HG02571 (cell line): ENCODE measurements at regions not wholly inside any gene's neighbourhood (a gene's known extent, or its start where the extent isn't known, plus 50 kb on each side); places are given as distances from the start of the nearest gene placed in this dataset.

ENCODE experiments used
- ATAC-seq: cut with Tn5 transposase; IDR thresholded peaks from one replicate; pipeline ENCODE4 v1.9.1; 2021; ENCODE audit warnings: mild to moderate bottlenecking, moderate library complexity; ENCODE audit not compliant: unreplicated experiment

DNA sequence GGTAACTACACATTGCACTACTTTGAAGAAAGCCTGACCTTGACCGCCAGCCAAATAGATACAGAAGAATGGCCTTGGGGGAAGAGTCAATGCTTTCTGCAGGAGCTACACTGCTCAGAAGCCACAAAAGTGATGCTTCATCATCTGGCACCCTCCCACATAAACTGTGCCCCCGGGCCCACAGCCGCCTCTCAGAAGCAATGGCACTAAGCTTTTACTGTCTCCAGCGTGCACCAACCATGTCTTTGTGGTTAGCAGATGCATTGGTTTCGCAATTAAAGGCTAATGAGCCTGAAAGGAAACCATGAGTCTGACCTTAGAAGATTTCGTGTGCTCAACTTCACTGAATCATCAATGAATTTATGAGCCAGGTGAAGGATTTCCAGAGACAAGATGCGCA lies 209.4 kb upstream of the TRIB2 start:
- ATAC-seq: peak; percentile 60

DNA sequence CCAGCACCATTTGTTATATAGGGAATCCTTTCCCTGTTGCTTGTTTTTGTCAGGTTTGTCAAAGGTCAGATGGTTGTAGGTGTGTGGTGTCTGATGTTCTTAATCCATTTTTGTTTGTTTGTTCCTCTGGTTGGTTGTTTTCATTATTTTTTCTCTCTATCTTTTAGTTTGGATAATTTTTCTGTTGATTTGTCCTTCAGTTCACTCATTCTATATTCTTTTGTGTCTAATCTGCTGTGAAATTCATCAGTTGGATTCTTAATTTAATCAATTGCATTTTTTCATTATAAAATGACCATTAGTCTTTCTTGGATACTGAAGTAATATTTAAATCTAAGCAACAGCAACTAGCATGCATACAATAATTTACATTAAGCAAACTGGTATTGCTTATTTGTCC lies 206.7 kb upstream of the TRIB2 start:
- ATAC-seq: no peak

DNA sequence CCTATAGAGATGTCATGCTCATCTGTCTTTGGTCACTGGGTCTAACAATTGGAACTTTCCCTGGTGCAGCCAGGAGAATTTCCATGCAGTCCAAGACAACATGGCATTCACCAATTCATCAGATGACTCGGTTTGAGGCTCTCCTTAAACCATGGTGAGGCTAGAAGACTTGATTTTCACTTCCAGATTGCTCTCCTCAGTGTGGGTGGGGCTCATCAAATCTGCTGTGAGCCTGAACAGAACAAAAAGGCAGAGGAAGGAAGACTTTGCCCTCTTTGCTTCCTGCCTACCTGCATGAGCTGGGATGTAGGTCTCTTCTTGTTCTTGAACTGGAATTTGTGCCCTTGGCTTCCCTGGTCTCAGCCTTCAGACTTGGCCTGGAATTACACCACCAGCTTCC lies 203.4 kb upstream of the TRIB2 start:
- no peak for ATAC-seq

- ATAC-seq: no peak
Measured at GRCh38 chr2:12514168-12514567, 202.6 kb upstream of the TRIB2 start.

DNA sequence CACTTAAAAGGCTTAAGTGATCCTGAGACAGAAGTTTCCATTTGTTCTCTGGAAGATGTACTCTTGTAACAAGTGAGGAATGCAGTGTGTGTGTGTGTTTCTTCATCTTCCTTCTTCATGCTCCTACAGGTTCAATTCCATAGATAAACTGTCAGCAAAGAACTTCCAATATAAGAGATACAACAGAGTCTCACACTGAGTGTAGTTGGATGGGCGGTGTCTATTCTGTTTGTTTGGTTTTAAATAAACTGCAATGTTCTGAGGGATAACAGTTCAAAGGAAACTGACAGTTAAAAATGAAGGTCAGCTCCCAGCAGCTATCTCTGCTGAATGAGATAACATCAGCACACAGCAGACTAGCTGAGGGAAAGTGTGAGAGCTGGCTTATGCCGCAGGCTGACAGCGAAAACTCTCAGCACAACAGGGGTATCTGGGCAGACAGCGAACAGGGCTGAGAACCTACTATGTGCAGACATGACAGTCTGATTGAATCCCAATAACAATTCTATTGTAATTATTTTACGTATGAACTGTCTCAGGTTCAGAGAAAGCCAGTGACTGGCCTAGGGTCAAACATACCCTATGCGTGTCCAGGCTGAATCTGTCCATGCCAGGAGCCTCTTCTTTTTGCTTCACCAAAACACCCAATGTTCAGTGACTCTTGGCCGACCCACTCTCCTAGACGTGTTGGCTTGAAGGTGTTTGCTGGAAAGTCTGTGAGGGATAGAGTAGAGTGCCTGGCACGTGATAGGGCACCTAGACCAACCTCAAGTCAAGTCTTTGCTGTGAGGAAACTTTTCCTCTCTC lies 201.9 kb upstream of the TRIB2 start:
- no peak for ATAC-seq

- no peak for ATAC-seq
Measured at GRCh38 chr2:12515871-12516270, 200.9 kb upstream of the TRIB2 start.

- ATAC-seq: no peak
Measured at GRCh38 chr2:12533337-12534005, 183.3 kb upstream of the TRIB2 start.

DNA sequence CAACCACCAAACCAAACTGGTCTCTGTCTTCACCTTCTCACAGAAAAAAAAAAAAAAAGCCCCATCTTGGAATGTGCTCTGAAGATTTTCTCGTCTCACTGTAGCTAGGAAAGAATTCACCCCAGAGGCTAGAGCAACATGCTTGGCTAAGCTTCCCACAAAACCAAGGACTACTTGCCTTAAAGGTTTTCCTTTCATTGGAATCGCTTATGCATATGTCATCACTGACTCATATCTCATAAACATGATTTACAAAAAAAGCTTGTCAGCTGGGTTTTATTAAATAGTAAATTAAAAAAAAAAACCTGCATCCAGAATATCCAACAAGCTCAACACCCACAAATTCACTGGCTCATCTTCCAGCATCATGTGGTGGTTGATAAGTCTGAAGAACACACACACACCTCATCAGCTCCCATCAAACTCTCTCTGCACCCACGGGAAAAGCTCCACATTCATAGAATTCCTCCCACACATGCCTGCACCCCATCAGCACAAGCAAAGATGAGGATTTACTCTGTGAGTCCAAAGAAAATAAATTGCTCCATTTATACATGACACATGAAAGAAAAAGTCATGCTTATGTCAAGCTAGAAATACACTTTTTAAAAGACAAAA lies 182.0 kb upstream of the TRIB2 start:
- no peak for ATAC-seq

DNA sequence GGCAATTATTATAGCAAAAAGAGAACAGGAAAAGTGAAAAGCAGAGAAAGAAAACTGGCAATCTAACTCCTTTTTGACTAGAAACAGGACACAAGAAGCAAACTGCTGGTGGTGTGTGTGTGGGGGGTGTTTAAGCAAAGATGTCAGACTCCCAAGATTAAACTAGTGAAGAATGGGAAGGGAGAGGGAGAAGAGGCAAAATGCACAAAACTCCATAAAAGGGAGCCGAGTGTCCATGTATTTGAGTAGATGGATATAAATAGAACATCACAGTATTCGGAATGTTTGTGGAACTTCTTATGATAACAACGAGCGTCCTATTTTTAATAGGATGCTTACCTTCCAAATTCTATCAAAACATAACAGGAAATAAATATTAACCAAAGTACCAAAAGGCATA lies 179.8 kb upstream of the TRIB2 start:
- no peak for ATAC-seq

- ATAC-seq: no peak
Measured at GRCh38 chr2:12538138-12538694, 178.5 kb upstream of the TRIB2 start.

DNA sequence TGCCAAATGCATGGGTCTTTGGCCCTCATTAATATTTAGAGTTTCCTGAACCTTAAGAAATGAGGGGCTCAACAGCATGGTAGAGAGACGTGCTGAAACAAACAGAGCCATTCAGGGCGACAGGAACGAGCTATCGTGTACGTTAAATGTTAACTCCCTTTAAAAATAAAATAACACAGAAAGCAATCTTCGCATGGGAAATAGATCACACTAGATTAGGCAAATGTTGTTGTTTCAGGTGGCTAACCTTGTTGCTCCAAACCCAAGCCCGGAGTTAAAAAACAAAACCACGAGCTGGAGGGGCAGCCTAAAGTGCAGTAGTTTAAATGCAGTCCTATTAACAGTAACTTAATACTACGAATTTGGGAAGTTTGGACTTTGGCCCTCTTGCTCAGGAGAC lies 177.4 kb upstream of the TRIB2 start:
- no peak for ATAC-seq

DNA sequence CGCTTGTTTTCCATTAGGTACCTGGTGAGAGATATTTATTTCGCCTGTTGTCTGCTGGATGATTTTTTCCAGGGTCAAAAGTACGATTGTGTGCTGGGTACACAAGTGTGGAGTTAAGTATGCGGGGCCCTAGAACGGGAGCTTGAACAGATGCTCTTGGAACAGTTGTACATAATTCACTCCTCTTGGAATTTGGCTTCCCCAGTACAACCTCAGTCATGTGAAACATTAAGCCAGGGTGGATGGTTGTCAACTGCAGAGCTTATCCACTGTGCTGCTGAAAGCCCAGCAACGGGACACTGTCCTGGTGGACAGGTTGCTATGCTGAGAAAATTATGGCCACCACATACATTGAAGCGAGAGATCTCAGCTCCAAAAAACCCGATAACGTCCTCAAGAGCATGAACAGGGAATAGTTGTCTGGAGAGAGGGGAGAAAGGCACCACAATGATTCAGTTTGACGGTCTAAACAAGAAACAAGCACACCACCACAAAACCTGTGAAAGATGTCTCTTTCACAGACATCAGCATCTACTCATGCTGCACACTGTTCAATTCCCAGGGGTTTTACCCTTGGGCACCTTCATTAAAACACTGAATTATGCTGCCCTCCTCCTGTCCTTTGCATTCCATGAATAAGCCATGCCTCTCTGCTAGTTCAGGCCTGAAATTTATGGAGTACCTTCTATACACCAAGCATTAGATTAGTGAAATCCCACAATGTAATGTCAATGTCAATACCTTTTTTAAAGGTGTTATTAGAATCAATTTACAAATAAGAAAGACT lies 176.8 kb upstream of the TRIB2 start:
- no peak for ATAC-seq

DNA sequence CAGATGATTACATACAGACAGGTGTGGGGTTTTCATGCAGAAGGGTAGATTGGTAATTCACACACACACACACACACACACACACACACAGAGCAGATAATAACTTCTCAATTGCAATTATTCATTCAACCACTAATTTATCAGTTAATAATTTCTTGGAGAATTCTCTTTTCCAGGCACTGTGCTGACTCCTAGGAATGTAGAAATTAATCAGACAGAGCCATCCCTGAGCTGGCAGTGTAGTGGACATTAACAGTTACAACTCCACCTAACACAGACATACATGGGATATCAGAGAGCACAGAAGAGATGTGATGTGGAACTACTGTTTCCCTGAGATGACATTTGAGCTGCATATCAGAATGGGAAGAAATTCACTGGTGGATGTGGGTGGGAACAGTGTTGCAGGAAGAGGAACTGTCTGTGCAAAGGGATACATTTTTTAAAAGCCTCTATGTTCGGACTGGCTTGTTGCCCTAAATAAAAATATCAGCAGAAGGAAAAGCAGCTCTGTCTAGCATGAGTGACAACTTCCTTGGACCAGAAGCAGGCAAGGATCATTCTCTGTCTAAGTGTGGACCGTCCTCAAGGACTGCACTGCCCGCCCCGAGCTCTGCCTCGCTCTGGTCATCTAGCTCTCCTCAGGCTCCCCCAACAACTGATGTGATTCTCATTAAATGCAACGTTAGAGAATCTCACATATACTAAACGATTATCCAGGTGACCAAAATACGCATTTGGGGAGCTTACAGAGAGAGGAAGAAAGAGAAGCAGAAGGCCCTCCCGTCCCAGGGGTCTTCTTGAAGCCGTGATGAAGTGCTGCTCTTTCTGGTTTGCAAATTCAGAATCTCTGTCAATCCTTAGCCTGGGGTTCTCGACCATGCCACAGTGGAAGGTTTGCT lies 173.4 kb upstream of the TRIB2 start:
- peak; percentile 19 for ATAC-seq

- ATAC-seq: peak; percentile 84
Measured at GRCh38 chr2:12543978-12544558, 172.7 kb upstream of the TRIB2 start.

- ATAC-seq: no peak
Measured at GRCh38 chr2:12547566-12548170, 169.1 kb upstream of the TRIB2 start.

DNA sequence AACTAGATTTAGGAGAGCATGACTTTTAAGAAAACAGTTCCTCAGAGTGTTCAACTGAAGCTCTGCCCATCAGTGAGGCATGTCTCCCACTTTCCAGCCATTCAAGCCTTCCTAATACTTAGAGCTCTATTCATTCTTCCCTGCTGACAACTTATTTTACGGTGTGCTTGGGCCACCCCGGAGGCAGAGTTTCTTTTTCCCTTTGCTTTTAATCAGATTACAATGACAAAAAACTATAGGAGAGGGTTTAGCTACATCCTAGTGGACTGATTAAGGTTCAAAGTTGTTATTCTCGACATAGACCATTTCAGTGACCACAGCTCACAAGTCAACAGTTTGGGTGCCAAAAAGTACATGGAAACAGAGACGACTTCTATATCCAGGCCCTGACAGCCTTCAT lies 167.8 kb upstream of the TRIB2 start:
- ATAC-seq: no peak

GRCh38 chr2:12549641-12550040 lies 167.1 kb upstream of the TRIB2 start:
- no peak for ATAC-seq

DNA sequence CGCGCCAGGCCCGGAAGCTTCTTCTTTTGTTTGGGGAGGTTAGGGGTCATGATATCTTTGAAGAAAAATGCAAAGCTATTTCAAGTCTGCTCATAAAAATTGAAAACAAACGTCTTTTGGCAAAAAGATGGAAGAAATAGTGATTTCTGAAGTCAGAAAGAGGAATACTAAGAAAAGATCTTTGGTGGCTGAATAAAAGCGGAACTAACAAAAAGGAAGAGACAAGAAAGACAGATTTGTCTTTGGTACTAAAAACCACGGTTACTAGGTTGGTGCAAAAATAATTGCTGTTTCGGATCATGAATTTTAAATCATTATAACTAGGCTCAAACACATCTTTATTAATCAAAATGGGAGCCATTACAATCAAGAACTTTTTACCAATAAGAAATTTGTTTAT lies 164.6 kb upstream of the TRIB2 start:
- no peak for ATAC-seq
